ENCODE measurements at regions not wholly inside any gene's neighbourhood (a gene's known extent, or its start where the extent isn't known, plus 50 kb on each side); places are given as distances from the start of the nearest gene placed in this dataset.

GRCh38 chr10:47230482-47230881 is 69.5 kb upstream of the GDF10 start:
- TF ChIP-seq RAD21 (conservative IDR thresholded peaks at IDR 0.05) (no peak), REST (IDR thresholded peaks at IDR 0.05; ENCODE audit: borderline replicate concordance) (no peak), CTCF (IDR thresholded peaks at IDR 0.05; ENCODE audit: poor library complexity, severe bottlenecking) (no peak), TAF1 (IDR thresholded peaks at IDR 0.05; ENCODE audit: low read depth) (no peak), MXI1 (conservative IDR thresholded peaks at IDR 0.05; ENCODE audit: poor library complexity, severe bottlenecking) (no peak), SMC3 (conservative IDR thresholded peaks at IDR 0.05; ENCODE audit: poor library complexity) (no peak), POLR2AphosphoS5 (IDR thresholded peaks at IDR 0.05) (no peak), EZH2 (IDR thresholded peaks at IDR 0.05; ENCODE audit: borderline replicate concordance, insufficient read depth, low read length, poor library complexity, severe bottlenecking) (no peak), EP300 (conservative IDR thresholded peaks at IDR 0.05; ENCODE audit: poor library complexity, severe bottlenecking) (no peak)

Data from neural cell (in vitro differentiated cells).